Gastrocnemius medialis (tissue), 4 donors: ENCODE measurements at regions not wholly inside any gene's neighbourhood (a gene's known extent, or its start where the extent isn't known, plus 50 kb on each side); places are given as distances from the start of the nearest gene placed in this dataset.

Source experiments
- POLR2A ChIP-seq, 2 donors: fragments of 450-650 bp; IDR thresholded peaks; one replicate each; pipeline ENCODE4 v1.6.1; 2017; ENCODE audit warnings: antibody characterized with exemption in 2 of 2, mild to moderate bottlenecking in 2 of 2, moderate library complexity in 2 of 2
- TF ChIP-seq, protein P1 (sequence below), 5 experiments: fragments of 450-650 bp in 3 of 5; fragments of 200-600 bp in 2 of 5; sonication (generic) in 2 of 5; IDR thresholded peaks in 4 of 5; conservative IDR thresholded peaks in 1 of 5; 1 replicate in 4 of 5; 2 replicates in 1 of 5; pipeline ENCODE4 v1.5.1; 2016 to 2019; ENCODE audit warnings: antibody characterized with exemption in 5 of 5, mild to moderate bottlenecking in 3 of 5, moderate library complexity in 3 of 5

DNA sequence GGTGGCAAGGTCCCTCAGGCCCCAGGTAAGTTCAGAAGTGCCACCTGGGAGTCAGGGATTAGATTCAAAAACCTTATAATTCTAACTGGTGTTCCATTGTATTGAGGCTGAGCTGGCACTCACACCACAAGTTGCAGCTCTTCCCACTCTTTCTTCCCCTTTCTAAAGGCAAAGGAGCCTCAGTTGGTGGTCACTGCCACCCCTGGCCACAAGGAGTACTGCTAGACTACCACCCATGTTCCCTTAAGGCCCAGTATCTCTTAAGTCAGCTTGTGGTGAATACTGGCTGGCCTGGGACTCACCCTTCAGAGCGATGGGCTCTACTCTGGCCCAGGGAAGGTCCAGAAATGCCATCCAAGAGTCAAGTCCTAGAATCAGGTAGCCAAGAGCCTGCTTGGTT is 421.1 kb upstream of the KHDRBS2 start:
- TF ChIP-seq, protein P1, sequence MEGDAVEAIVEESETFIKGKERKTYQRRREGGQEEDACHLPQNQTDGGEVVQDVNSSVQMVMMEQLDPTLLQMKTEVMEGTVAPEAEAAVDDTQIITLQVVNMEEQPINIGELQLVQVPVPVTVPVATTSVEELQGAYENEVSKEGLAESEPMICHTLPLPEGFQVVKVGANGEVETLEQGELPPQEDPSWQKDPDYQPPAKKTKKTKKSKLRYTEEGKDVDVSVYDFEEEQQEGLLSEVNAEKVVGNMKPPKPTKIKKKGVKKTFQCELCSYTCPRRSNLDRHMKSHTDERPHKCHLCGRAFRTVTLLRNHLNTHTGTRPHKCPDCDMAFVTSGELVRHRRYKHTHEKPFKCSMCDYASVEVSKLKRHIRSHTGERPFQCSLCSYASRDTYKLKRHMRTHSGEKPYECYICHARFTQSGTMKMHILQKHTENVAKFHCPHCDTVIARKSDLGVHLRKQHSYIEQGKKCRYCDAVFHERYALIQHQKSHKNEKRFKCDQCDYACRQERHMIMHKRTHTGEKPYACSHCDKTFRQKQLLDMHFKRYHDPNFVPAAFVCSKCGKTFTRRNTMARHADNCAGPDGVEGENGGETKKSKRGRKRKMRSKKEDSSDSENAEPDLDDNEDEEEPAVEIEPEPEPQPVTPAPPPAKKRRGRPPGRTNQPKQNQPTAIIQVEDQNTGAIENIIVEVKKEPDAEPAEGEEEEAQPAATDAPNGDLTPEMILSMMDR (IDR thresholded peaks at IDR 0.05 in 4 of 5, conservative IDR thresholded peaks at IDR 0.05 in 1 of 5) = no peak
- TF ChIP-seq POLR2A (IDR thresholded peaks at IDR 0.05) = no peak
